ENCODE measurements at regions not wholly inside any gene's neighbourhood (a gene's known extent, or its start where the extent isn't known, plus 50 kb on each side); places are given as distances from the start of the nearest gene placed in this dataset.

DNA sequence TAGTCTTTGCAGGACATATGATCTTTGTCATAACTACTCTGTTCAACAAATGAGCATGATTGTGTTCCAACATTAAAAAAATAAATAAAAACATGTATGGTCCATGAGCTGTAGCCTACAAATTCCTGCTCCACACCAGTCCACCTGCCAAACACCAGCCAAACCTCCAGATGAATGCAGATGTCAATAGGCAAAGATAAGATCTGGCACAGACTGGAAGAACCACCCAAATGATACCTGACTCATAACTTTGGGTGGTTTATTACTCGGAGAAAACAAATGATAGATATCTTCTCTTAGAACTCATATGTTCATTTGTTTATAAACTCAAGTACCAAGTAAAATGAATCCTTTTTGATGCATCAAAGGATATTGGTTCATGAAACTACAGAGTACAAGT lies 425.1 kb downstream of the GBA3 start:
- Histone ChIP-seq H3K4me3 (no peak overlapping the region), H3K9me3 (ENCODE audit: low read depth, low read length) (no peaks in the 10 kb centered on the region), H3K36me3 (ENCODE audit: insufficient read depth, low read length) (no peaks in the 10 kb centered on the region), H3K27ac (no peak overlapping the region), H3K9ac (ENCODE audit: insufficient read length) (no peak overlapping the region)
- TF ChIP-seq FOXP2 (optimal IDR thresholded peaks at IDR 0.05; ENCODE audit: control extremely low read depth, extremely low read length, insufficient read depth) = no peak
- TF ChIP-seq POLR2AphosphoS5 (IDR thresholded peaks at IDR 0.05; ENCODE audit: borderline replicate concordance, low read depth, low read length) = no peak
- TF ChIP-seq EZH2 (IDR thresholded peaks at IDR 0.05) = no peak
- DNase-seq (ENCODE audit: low read depth, low spot score) = no peak

DNA sequence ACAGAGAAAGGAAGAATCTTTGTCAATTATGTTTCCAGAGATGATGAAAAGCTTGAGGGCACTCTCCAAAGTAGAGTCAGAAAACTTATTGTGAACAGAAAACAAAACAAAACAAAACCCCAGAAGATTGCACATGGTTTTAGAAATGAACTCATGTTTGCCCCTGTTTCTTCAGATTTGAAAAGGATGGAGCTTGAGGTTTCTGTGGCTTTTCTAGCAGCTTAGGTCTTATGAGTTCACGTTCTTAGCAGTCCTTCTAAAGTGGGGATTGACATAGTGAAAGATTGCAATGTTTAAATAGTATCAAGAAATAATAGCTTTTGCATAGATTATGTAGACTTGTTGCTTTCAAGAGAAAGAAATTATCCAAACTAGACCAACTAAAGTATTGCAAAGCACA lies 421.8 kb downstream of the GBA3 start:
- TF ChIP-seq FOXP2 (optimal IDR thresholded peaks at IDR 0.05; ENCODE audit: control extremely low read depth, extremely low read length, insufficient read depth) (no peak), POLR2AphosphoS5 (IDR thresholded peaks at IDR 0.05; ENCODE audit: borderline replicate concordance, low read depth, low read length) (no peak), EZH2 (IDR thresholded peaks at IDR 0.05) (no peak)
- H3K36me3 ChIP-seq (ENCODE audit: insufficient read depth, low read length) = no peaks in the 10 kb centered on the region
- H3K27ac ChIP-seq = no peak overlapping the region
- no peak for DNase-seq (ENCODE audit: low read depth, low spot score)
- no peaks in the 10 kb centered on the region for H3K9me3 ChIP-seq (ENCODE audit: low read depth, low read length)
- no peak overlapping the region for H3K4me3 ChIP-seq
- H3K9ac ChIP-seq (ENCODE audit: insufficient read length) = no peak overlapping the region

DNA sequence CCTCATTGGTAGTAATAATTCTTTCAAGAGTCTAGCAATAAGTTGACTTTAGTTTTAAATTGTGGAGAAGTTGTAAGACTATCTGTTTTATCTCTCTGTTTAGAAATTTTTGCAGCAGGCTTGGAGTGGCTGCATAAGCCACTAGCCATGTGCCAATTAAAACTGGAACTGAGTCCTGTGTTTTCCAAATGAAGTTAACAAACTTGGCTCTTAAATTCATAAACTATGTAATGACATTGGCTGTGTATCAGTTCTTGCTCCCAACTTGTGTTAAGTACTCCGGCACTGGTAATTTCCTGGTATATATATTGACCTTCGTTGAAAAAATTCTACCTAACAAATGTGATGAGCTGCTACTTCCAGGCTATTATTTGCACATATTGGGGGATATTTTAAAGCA lies 420.4 kb downstream of the GBA3 start:
- Histone ChIP-seq H3K9me3 (ENCODE audit: low read depth, low read length) (no peaks in the 10 kb centered on the region), H3K36me3 (ENCODE audit: insufficient read depth, low read length) (no peaks in the 10 kb centered on the region), H3K4me3 (no peak overlapping the region), H3K27ac (no peak overlapping the region), H3K9ac (ENCODE audit: insufficient read length) (no peak overlapping the region)
- no peak for DNase-seq (ENCODE audit: low read depth, low spot score)
- no peak for TF ChIP-seq FOXP2 (optimal IDR thresholded peaks at IDR 0.05; ENCODE audit: control extremely low read depth, extremely low read length, insufficient read depth)
- no peak for TF ChIP-seq POLR2AphosphoS5 (IDR thresholded peaks at IDR 0.05; ENCODE audit: borderline replicate concordance, low read depth, low read length)
- no peak for TF ChIP-seq EZH2 (IDR thresholded peaks at IDR 0.05)

GRCh38 chr4:23106516-23106915 lies 413.8 kb downstream of the GBA3 start:
- Histone ChIP-seq H3K4me3 (no peak overlapping the region), H3K27ac (no peak overlapping the region), H3K9me3 (ENCODE audit: low read depth, low read length) (no peaks in the 10 kb centered on the region), H3K9ac (ENCODE audit: insufficient read length) (no peak overlapping the region), H3K36me3 (ENCODE audit: insufficient read depth, low read length) (no peaks in the 10 kb centered on the region)
- no peak for DNase-seq (ENCODE audit: low read depth, low spot score)
- TF ChIP-seq EZH2 (IDR thresholded peaks at IDR 0.05) (no peak), FOXP2 (optimal IDR thresholded peaks at IDR 0.05; ENCODE audit: control extremely low read depth, extremely low read length, insufficient read depth) (no peak), POLR2AphosphoS5 (IDR thresholded peaks at IDR 0.05; ENCODE audit: borderline replicate concordance, low read depth, low read length) (no peak)

DNA sequence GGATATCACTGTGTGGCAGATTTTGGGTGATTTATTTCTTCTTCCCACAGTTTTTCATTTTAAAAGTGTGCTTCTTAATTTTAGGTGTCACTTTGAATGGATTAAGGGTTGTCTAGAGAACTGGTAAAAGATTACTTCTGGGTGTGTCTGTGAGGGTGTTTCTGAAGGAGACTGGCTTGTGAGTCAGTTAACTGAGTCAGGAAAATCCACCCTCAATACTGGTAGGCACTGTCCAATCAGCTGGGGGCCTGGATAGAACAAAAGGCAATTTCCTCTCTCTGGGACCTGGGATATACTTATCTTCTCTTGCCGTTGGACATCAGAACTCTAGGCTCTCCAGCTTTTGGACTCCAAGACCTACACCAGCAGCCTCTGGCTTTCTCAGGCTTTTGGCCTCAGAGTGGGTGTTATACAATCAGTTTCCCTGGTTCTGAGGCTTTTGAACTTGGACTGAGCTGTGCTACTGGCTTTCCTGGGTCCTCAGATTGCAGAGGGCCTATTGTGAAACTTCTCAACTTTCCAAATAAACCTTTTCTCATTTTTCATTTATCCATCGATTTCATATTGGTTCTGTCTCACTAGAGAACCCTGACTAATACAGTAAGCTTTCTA lies 413.1 kb downstream of the GBA3 start:
- Histone ChIP-seq H3K27ac (no peak overlapping the region), H3K9me3 (ENCODE audit: low read depth, low read length) (no peaks in the 10 kb centered on the region), H3K9ac (ENCODE audit: insufficient read length) (no peak overlapping the region), H3K36me3 (ENCODE audit: insufficient read depth, low read length) (no peaks in the 10 kb centered on the region), H3K4me3 (no peak overlapping the region)
- DNase-seq (ENCODE audit: low read depth, low spot score) = no peak
- TF ChIP-seq EZH2 (IDR thresholded peaks at IDR 0.05) = no peak
- no peak for TF ChIP-seq FOXP2 (optimal IDR thresholded peaks at IDR 0.05; ENCODE audit: control extremely low read depth, extremely low read length, insufficient read depth)
- TF ChIP-seq POLR2AphosphoS5 (IDR thresholded peaks at IDR 0.05; ENCODE audit: borderline replicate concordance, low read depth, low read length) = no peak

GRCh38 chr4:23097251-23097650 lies 404.5 kb downstream of the GBA3 start:
- Histone ChIP-seq H3K9me3 (ENCODE audit: low read depth, low read length) (no peaks in the 10 kb centered on the region), H3K4me3 (no peak overlapping the region), H3K36me3 (ENCODE audit: insufficient read depth, low read length) (no peaks in the 10 kb centered on the region), H3K27ac (no peak overlapping the region), H3K9ac (ENCODE audit: insufficient read length) (no peak overlapping the region)
- TF ChIP-seq EZH2 (IDR thresholded peaks at IDR 0.05) (no peak), FOXP2 (optimal IDR thresholded peaks at IDR 0.05; ENCODE audit: control extremely low read depth, extremely low read length, insufficient read depth) (no peak), POLR2AphosphoS5 (IDR thresholded peaks at IDR 0.05; ENCODE audit: borderline replicate concordance, low read depth, low read length) (no peak)
- DNase-seq (ENCODE audit: low read depth, low spot score) = no peak

DNA sequence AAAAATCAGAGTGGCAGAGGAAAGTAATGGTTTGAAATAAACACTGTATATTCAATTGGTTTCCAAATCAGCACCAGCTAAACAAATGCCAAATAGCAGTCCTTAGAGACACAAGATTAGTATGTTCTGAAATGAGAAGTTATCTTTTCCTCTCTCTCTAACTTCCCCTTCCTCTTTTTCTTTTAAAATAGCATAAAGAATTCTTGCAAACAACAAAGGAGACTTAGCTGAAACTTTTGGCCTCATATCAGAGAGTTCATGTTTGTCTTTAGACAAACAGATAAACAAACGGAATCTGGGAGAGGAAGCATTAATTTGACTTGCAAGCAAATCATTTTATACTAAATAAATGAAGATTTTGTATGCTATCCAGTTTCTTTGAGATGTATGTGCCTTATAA lies 399.0 kb downstream of the GBA3 start:
- no peak for TF ChIP-seq POLR2AphosphoS5 (IDR thresholded peaks at IDR 0.05; ENCODE audit: borderline replicate concordance, low read depth, low read length)
- TF ChIP-seq EZH2 (IDR thresholded peaks at IDR 0.05) = no peak
- TF ChIP-seq FOXP2 (optimal IDR thresholded peaks at IDR 0.05; ENCODE audit: control extremely low read depth, extremely low read length, insufficient read depth) = no peak
- H3K9ac ChIP-seq (ENCODE audit: insufficient read length) = no peak overlapping the region
- H3K36me3 ChIP-seq (ENCODE audit: insufficient read depth, low read length) = no peaks in the 10 kb centered on the region
- no peak overlapping the region for H3K4me3 ChIP-seq
- DNase-seq (ENCODE audit: low read depth, low spot score) = no peak
- no peak overlapping the region for H3K27ac ChIP-seq
- H3K9me3 ChIP-seq (ENCODE audit: low read depth, low read length) = no peaks in the 10 kb centered on the region

- Histone ChIP-seq H3K9me3 (ENCODE audit: low read depth, low read length) (no peaks in the 10 kb centered on the region), H3K27ac (no peak overlapping the region), H3K9ac (ENCODE audit: insufficient read length) (no peak overlapping the region), H3K4me3 (no peak overlapping the region), H3K36me3 (ENCODE audit: insufficient read depth, low read length) (no peaks in the 10 kb centered on the region)
- no peak for TF ChIP-seq FOXP2 (optimal IDR thresholded peaks at IDR 0.05; ENCODE audit: control extremely low read depth, extremely low read length, insufficient read depth)
- no peak for DNase-seq (ENCODE audit: low read depth, low spot score)
These were observed 392.5 kb downstream of the GBA3 start for GRCh38 chr4:23085249-23085568.

GRCh38 chr4:23084559-23085248 lies 392.0 kb downstream of the GBA3 start:
- Histone ChIP-seq H3K9me3 (ENCODE audit: low read depth, low read length) (no peaks in the 10 kb centered on the region), H3K36me3 (ENCODE audit: insufficient read depth, low read length) (no peaks in the 10 kb centered on the region), H3K27ac (no peak overlapping the region), H3K9ac (ENCODE audit: insufficient read length) (no peak overlapping the region), H3K4me3 (no peak overlapping the region)
- TF ChIP-seq EZH2 (IDR thresholded peaks at IDR 0.05) (no peak), POLR2AphosphoS5 (IDR thresholded peaks at IDR 0.05; ENCODE audit: borderline replicate concordance, low read depth, low read length) (no peak), FOXP2 (optimal IDR thresholded peaks at IDR 0.05; ENCODE audit: control extremely low read depth, extremely low read length, insufficient read depth) (no peak)
- no peak for DNase-seq (ENCODE audit: low read depth, low spot score)
